Colonic mucosa (tissue), 4 donors: ENCODE measurements at regions not wholly inside any gene's neighbourhood (a gene's known extent, or its start where the extent isn't known, plus 50 kb on each side); places are given as distances from the start of the nearest gene placed in this dataset.
"Not testable (repeated sequence)": the region's sequence is repeated elsewhere in the genome, so short reads cannot be mapped to it uniquely, and the experiment has no call there.

ENCODE experiments used
- DNase-seq: peaks from one replicate; pipeline ENCODE4 v3.0.0-alpha.2; 2020
- H3K27ac ChIP-seq: fragments of 200-600 bp; one replicate; pipeline ENCODE4 v1.8.0; 2021
- H3K27me3 ChIP-seq: fragments of 200-600 bp; one replicate; pipeline ENCODE4 v1.8.0; 2021
- H3K36me3 ChIP-seq: fragments of 200-600 bp; one replicate; pipeline ENCODE4 v1.8.0; 2021
- H3K4me1 ChIP-seq: fragments of 200-600 bp; one replicate; pipeline ENCODE4 v1.8.0; 2021; ENCODE audit warnings: mild to moderate bottlenecking
- H3K4me3 ChIP-seq: fragments of 200-600 bp; one replicate; pipeline ENCODE4 v1.8.0; 2021
- H3K9ac ChIP-seq, 2 donors: one replicate each; pipeline ENCODE4 v1.7.0; 2013; ENCODE audit warnings: control low read depth in 2 of 2, low read depth in 2 of 2, low read length in 2 of 2
- H3K9me3 ChIP-seq: fragments of 200-600 bp; one replicate; pipeline ENCODE4 v1.8.0; 2021
- CTCF ChIP-seq: fragments of 200-600 bp; IDR thresholded peaks from one replicate; pipeline ENCODE4 v1.8.0; 2022; ENCODE audit warnings: antibody characterized with exemption, mild to moderate bottlenecking
- intact Hi-C: fragments of 100-400 bp; cut with DNase I; formaldehyde crosslinking; loops from one replicate; pipeline ENCODE4 v1.14.1; 2022
- donor health status: healthy.
- donor health status: DM: no; HTN: no; CAD: no.
- donor health status: DM: no; HTN: no; CAD: no.

- Histone ChIP-seq H3K27ac (no peak overlapping the region), H3K9ac (no peak overlapping the region), H3K4me3 (no peak overlapping the region), H3K27me3 (no peaks in the 10 kb centered on the region), H3K4me1 (no peaks in the 10 kb centered on the region), H3K9me3 (no peaks in the 10 kb centered on the region), H3K36me3 (no peaks in the 10 kb centered on the region)
- TF ChIP-seq CTCF, result no peak
- intact Hi-C loops, result no loop called here
- no peak for DNase-seq
Observed at GRCh38 chr5:162248107-162248713, 180.6 kb downstream of the GABRG2 start.

- Histone ChIP-seq H3K27ac (no peak overlapping the region), H3K9me3 (no peaks in the 10 kb centered on the region), H3K4me1 (no peaks in the 10 kb centered on the region), H3K27me3 (no peaks in the 10 kb centered on the region), H3K4me3 (no peak overlapping the region), H3K9ac (no peak overlapping the region), H3K36me3 (no peaks in the 10 kb centered on the region)
- intact Hi-C loops, result no loop called here
- no peak for DNase-seq
- TF ChIP-seq CTCF, result no peak
Observed at GRCh38 chr5:162256711-162257110, 189.1 kb downstream of the GABRG2 start.

- Histone ChIP-seq H3K9me3 (no peaks in the 10 kb centered on the region), H3K4me3 (no peak overlapping the region), H3K9ac (no peak overlapping the region), H3K27me3 (no peaks in the 10 kb centered on the region), H3K27ac (no peak overlapping the region), H3K4me1 (no peaks in the 10 kb centered on the region), H3K36me3 (no peaks in the 10 kb centered on the region)
- intact Hi-C loops, result no loop called here
- no peak for TF ChIP-seq CTCF
- no peak for DNase-seq
Observed at GRCh38 chr5:162268694-162269481, 201.3 kb downstream of the GABRG2 start.

- Histone ChIP-seq H3K9ac (no peak overlapping the region), H3K27me3 (no peaks in the 10 kb centered on the region), H3K9me3 (no peaks in the 10 kb centered on the region), H3K27ac (no peak overlapping the region), H3K36me3 (no peaks in the 10 kb centered on the region), H3K4me3 (no peak overlapping the region), H3K4me1 (no peaks in the 10 kb centered on the region)
- intact Hi-C loops, result no loop called here
- DNase-seq, result no peak
- TF ChIP-seq CTCF, result no peak
Observed at GRCh38 chr5:162272417-162272816, 204.8 kb downstream of the GABRG2 start.

GRCh38 chr5:162274679-162275078 is 207.1 kb downstream of the GABRG2 start:
- TF ChIP-seq CTCF, result no peak
- intact Hi-C loops, result no loop called here
- Histone ChIP-seq H3K9me3 (no peaks in the 10 kb centered on the region), H3K4me3 (no peak overlapping the region), H3K9ac (no peak overlapping the region), H3K27me3 (no peaks in the 10 kb centered on the region), H3K27ac (no peak overlapping the region), H3K36me3 (no peaks in the 10 kb centered on the region), H3K4me1 (no peaks in the 10 kb centered on the region)
- no peak for DNase-seq

GRCh38 chr5:162275387-162275786 is 207.8 kb downstream of the GABRG2 start:
- H3K4me1 ChIP-seq, H3K27me3 ChIP-seq, H3K27ac ChIP-seq, H3K4me3 ChIP-seq, DNase-seq, H3K9me3 ChIP-seq, H3K36me3 ChIP-seq, H3K9ac ChIP-seq, intact Hi-C loops: not testable (repeated sequence)
